IMR-90 (cell line): ENCODE measurements at regions not wholly inside any gene's neighbourhood (a gene's known extent, or its start where the extent isn't known, plus 50 kb on each side); places are given as distances from the start of the nearest gene placed in this dataset.

Source experiments
- CEBPB ChIP-seq: IDR thresholded peaks from 2 replicates; pipeline ENCODE4 v1.6.1; 2012; ENCODE audit warnings: low read depth, low read length, improper control_type of control experiment
- CHD1 ChIP-seq: IDR thresholded peaks from 2 replicates; pipeline ENCODE4 v1.6.1; 2012; ENCODE audit warnings: low read depth, low read length, improper control_type of control experiment
- RAD21 ChIP-seq: IDR thresholded peaks from 2 replicates; pipeline ENCODE4 v1.6.1; 2012; ENCODE audit warnings: low read length, improper control_type of control experiment
- TF ChIP-seq, protein P1 (sequence below): conservative IDR thresholded peaks from 2 replicates; pipeline ENCODE4 v1.5.1; 2012; ENCODE audit warnings: mild to moderate bottlenecking, low read depth, low read length, improper control_type of control experiment

DNA sequence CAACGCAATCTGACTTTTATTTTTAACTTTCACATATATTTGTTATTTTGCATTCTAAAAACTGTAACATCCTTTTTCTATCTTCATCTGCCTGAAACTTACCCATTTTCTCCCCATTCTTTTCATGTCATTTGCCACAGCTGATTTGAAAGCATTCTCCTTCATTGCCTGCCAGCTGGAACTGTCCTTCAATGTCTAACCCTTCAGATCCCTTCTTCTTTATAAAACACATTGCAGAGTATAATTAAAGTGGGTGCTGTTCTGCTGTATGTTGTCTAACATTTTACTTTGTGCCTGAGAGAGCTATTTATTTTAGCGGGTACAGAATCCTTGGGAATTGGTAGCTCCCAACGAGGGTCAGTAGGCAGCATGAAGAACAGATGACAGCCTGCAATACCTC, 827.4 kb downstream of the IGSF11 start:
- TF ChIP-seq CHD1 = no peak
- TF ChIP-seq, protein P1, sequence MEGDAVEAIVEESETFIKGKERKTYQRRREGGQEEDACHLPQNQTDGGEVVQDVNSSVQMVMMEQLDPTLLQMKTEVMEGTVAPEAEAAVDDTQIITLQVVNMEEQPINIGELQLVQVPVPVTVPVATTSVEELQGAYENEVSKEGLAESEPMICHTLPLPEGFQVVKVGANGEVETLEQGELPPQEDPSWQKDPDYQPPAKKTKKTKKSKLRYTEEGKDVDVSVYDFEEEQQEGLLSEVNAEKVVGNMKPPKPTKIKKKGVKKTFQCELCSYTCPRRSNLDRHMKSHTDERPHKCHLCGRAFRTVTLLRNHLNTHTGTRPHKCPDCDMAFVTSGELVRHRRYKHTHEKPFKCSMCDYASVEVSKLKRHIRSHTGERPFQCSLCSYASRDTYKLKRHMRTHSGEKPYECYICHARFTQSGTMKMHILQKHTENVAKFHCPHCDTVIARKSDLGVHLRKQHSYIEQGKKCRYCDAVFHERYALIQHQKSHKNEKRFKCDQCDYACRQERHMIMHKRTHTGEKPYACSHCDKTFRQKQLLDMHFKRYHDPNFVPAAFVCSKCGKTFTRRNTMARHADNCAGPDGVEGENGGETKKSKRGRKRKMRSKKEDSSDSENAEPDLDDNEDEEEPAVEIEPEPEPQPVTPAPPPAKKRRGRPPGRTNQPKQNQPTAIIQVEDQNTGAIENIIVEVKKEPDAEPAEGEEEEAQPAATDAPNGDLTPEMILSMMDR = no peak
- no peak for TF ChIP-seq RAD21
- TF ChIP-seq CEBPB = no peak
